Keratinocyte (primary cell): ENCODE measurements at regions not wholly inside any gene's neighbourhood (a gene's known extent, or its start where the extent isn't known, plus 50 kb on each side); places are given as distances from the start of the nearest gene placed in this dataset.
"Not testable (repeated sequence)": the region's sequence is repeated elsewhere in the genome, so short reads cannot be mapped to it uniquely, and the experiment has no call there.

Source experiments
- DNase-seq: peaks from one replicate; pipeline ENCODE4 v3.0.0-alpha.2; 2011; ENCODE audit warnings: low read depth, missing footprints, low spot score
- FAIRE-seq: peaks from 2 replicates; lab custom pipeline; 2011; peaks lifted over from hg19 to GRCh38; lab: Jason Lieb, UNC
- H2AFZ ChIP-seq: 2 replicates; pipeline ENCODE4 v1.6.0; 2012; ENCODE audit warnings: low read length, control low read depth, inconsistent platforms; ENCODE audit not compliant: control insufficient read depth
- H3K27ac ChIP-seq: 2 replicates; pipeline ENCODE4 v1.5.1; 2011; ENCODE audit warnings: low read length; ENCODE audit not compliant: control insufficient read depth, insufficient read depth
- H3K27me3 ChIP-seq: 3 replicates; pipeline ENCODE4 v1.6.0; 2011; ENCODE audit warnings: low read length; ENCODE audit not compliant: control insufficient read depth, insufficient read depth; ENCODE audit errors: extremely low read depth
- H3K36me3 ChIP-seq, 2 experiments: 2 replicates in 1 of 2; 3 replicates in 1 of 2; pipeline ENCODE4 v1.5.1; 2011; ENCODE audit warnings: low read length in 2 of 2, mild to moderate bottlenecking in 1 of 2; ENCODE audit not compliant: control insufficient read depth in 2 of 2, insufficient read depth in 2 of 2; ENCODE audit errors: extremely low read depth in 1 of 2
- H3K4me1 ChIP-seq: 3 replicates; pipeline ENCODE4 v1.5.1; 2011; ENCODE audit warnings: low read length; ENCODE audit not compliant: control insufficient read depth, insufficient read depth; ENCODE audit errors: extremely low read depth
- H3K4me2 ChIP-seq: 3 replicates; pipeline ENCODE4 v1.6.0; 2011; ENCODE audit warnings: low read depth, low read length; ENCODE audit not compliant: control insufficient read depth, insufficient read depth; ENCODE audit errors: extremely low read depth
- H3K4me3 ChIP-seq, 3 experiments: fragments of 200-600 bp in 1 of 3; sonication (generic) in 1 of 3; 2 replicates in 2 of 3; 3 replicates in 1 of 3; pipeline ENCODE4 v1.5.1; 2011 to 2016; ENCODE audit warnings: low read length in 3 of 3, mild to moderate bottlenecking in 3 of 3, control low read depth in 2 of 3, inconsistent platforms in 1 of 3, low read depth in 1 of 3, mixed read lengths in 1 of 3, mixed run types in 1 of 3, moderate library complexity in 1 of 3; ENCODE audit not compliant: control insufficient read depth in 2 of 3, insufficient read depth in 2 of 3; ENCODE audit errors: extremely low read depth in 1 of 3
- H3K79me2 ChIP-seq: 2 replicates; pipeline ENCODE4 v1.6.0; 2012; ENCODE audit warnings: low read length; ENCODE audit not compliant: control insufficient read depth, insufficient read depth
- H3K9ac ChIP-seq: 3 replicates; pipeline ENCODE4 v1.6.0; 2011; ENCODE audit warnings: low read length; ENCODE audit not compliant: control insufficient read depth, insufficient read depth; ENCODE audit errors: extremely low read depth
- H3K9me1 ChIP-seq: 3 replicates; pipeline ENCODE4 v1.6.0; 2011; ENCODE audit warnings: low read length; ENCODE audit not compliant: control insufficient read depth, insufficient read depth; ENCODE audit errors: extremely low read depth
- H3K9me3 ChIP-seq: 2 replicates; pipeline ENCODE4 v1.5.1; 2012; ENCODE audit warnings: low read depth, low read length; ENCODE audit not compliant: control insufficient read depth
- H4K20me1 ChIP-seq: 3 replicates; pipeline ENCODE4 v1.6.0; 2011; ENCODE audit warnings: low read length; ENCODE audit not compliant: control insufficient read depth, insufficient read depth; ENCODE audit errors: extremely low read depth
- EZH2 ChIP-seq: IDR thresholded peaks from one replicate; pipeline ENCODE4 v1.6.1; 2012; ENCODE audit warnings: inconsistent platforms, mild to moderate bottlenecking, low read length, moderate library complexity
- dilution Hi-C: fragments of 300-500 bp; cut with MboI; formaldehyde crosslinking; loops from one replicate; pipeline ENCODE4 v1.7.0; 2020; ENCODE audit warnings: low sequenced_read_pairs; ENCODE audit not compliant: extremely low pct_ligation_motif_present
- TF ChIP-seq, protein P1 (sequence below), 3 experiments: IDR thresholded peaks in 1 of 3; conservative IDR thresholded peaks in 1 of 3; optimal IDR thresholded peaks in 1 of 3; 2 replicates in 2 of 3; 3 replicates in 1 of 3; pipeline versions ENCODE3 to v1.5.1; 2011; ENCODE audit warnings: low read length in 3 of 3, mild to moderate bottlenecking in 3 of 3, moderate library complexity in 2 of 3, control low read depth in 1 of 3, inconsistent platforms in 1 of 3; ENCODE audit not compliant: insufficient read depth in 2 of 3; ENCODE audit errors: extremely low read depth in 1 of 3

DNA sequence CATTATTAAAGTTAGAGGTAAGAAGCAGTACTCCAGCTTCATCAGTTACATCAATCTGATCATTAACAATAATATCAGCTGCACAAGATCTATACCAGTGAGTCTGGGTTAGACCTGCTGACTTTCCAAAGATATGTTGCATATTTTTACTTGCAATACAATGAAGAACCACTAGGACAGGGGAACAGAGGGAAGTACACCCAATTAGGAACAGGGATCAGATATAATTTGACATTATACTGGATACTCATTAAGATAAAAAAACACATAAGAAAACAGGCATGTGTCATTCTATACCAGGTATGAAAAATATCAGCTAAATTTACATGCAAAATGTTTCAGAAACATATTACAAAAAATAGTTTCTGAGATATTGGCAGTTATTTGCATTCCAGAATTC is 995.1 kb upstream of the DDX18 start:
- Histone ChIP-seq H3K27ac (no peak overlapping the region), H3K9ac (no peak overlapping the region), H2AFZ (no peak overlapping the region), H3K4me3 (no peak overlapping the region), H3K79me2 (no peaks in the 10 kb centered on the region), H4K20me1 (no peaks in the 10 kb centered on the region), H3K4me1 (no peaks in the 10 kb centered on the region), H3K9me1 (no peaks in the 10 kb centered on the region), H3K9me3 (no peaks in the 10 kb centered on the region), H3K27me3 (no peaks in the 10 kb centered on the region), H3K36me3 (no peaks in the 10 kb centered on the region), H3K4me2 (no peak overlapping the region)
- dilution Hi-C loops, result no loop called here
- FAIRE-seq (no peak), DNase-seq (no peak)
- no peak for TF ChIP-seq EZH2
- TF ChIP-seq, protein P1, sequence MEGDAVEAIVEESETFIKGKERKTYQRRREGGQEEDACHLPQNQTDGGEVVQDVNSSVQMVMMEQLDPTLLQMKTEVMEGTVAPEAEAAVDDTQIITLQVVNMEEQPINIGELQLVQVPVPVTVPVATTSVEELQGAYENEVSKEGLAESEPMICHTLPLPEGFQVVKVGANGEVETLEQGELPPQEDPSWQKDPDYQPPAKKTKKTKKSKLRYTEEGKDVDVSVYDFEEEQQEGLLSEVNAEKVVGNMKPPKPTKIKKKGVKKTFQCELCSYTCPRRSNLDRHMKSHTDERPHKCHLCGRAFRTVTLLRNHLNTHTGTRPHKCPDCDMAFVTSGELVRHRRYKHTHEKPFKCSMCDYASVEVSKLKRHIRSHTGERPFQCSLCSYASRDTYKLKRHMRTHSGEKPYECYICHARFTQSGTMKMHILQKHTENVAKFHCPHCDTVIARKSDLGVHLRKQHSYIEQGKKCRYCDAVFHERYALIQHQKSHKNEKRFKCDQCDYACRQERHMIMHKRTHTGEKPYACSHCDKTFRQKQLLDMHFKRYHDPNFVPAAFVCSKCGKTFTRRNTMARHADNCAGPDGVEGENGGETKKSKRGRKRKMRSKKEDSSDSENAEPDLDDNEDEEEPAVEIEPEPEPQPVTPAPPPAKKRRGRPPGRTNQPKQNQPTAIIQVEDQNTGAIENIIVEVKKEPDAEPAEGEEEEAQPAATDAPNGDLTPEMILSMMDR (optimal IDR thresholded peaks at IDR 0.05 in 1 of 3, IDR thresholded peaks at IDR 0.05 in 1 of 3, conservative IDR thresholded peaks at IDR 0.05 in 1 of 3; ENCODE audit: extremely low read depth in 1 of 3, insufficient read depth in 2 of 3, low read length in 3 of 3), result no peak

DNA sequence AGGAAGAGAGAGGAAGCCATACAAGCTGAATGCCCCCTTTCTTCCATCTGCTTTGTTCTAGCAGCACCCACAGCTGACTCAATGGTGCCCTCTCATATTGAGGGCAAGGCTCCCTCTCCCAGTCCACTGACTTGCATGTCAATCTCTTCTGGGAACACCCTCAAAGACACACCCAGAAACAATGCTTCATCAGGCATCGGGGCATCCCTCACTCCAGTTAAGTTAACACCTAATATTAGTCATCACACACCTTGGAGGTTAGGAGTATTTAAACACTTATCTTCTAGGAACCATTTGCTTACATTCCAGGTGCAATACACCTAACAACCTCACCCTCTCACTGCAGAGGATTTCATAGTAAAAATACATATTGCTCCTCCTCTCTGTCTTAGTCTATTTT is 993.5 kb upstream of the DDX18 start:
- DNase-seq, result no peak
- no peaks in the 10 kb centered on the region for H3K4me1 ChIP-seq
- H3K4me2 ChIP-seq, result no peak overlapping the region
- dilution Hi-C loops, result no loop called here
- no peaks in the 10 kb centered on the region for H3K79me2 ChIP-seq
- no peak overlapping the region for H3K27ac ChIP-seq
- no peaks in the 10 kb centered on the region for H3K36me3 ChIP-seq
- H3K9me1 ChIP-seq, result no peaks in the 10 kb centered on the region
- H3K27me3 ChIP-seq, result no peaks in the 10 kb centered on the region
- no peak for TF ChIP-seq EZH2
- TF ChIP-seq, protein P1 (optimal IDR thresholded peaks at IDR 0.05 in 1 of 3, IDR thresholded peaks at IDR 0.05 in 1 of 3, conservative IDR thresholded peaks at IDR 0.05 in 1 of 3; ENCODE audit: extremely low read depth in 1 of 3, insufficient read depth in 2 of 3, low read length in 3 of 3), result no peak
- no peak overlapping the region for H3K9ac ChIP-seq
- H3K9me3 ChIP-seq, result no peaks in the 10 kb centered on the region
- H2AFZ ChIP-seq, result no peak overlapping the region
- no peak for FAIRE-seq
- no peak overlapping the region for H3K4me3 ChIP-seq
- H4K20me1 ChIP-seq, result no peaks in the 10 kb centered on the region

- H3K27ac ChIP-seq, H2AFZ ChIP-seq, H3K4me1 ChIP-seq, H3K4me2 ChIP-seq, H3K9me1 ChIP-seq, FAIRE-seq, H3K36me3 ChIP-seq, H3K9ac ChIP-seq, dilution Hi-C loops, H3K27me3 ChIP-seq, H3K79me2 ChIP-seq, DNase-seq, H4K20me1 ChIP-seq, H3K4me3 ChIP-seq, H3K9me3 ChIP-seq: not testable (repeated sequence)
Observed at GRCh38 chr2:116829543-116829942, 984.9 kb upstream of the DDX18 start.
